Stimulated activated CD4-positive, alpha-beta T cell treated with anti-CD3 and anti-CD28 coated beads, Interleukin-2, amount 100 ng/mL, for 48 hours (primary cell): ENCODE measurements at regions not wholly inside any gene's neighbourhood (a gene's known extent, or its start where the extent isn't known, plus 50 kb on each side); places are given as distances from the start of the nearest gene placed in this dataset.
"Not testable (repeated sequence)": the region's sequence is repeated elsewhere in the genome, so short reads cannot be mapped to it uniquely, and the experiment has no call there.

Experiments used
- DNase-seq, 2 donors: peaks; one replicate each; pipeline ENCODE4 v3.0.0-alpha.2; 2020

DNA sequence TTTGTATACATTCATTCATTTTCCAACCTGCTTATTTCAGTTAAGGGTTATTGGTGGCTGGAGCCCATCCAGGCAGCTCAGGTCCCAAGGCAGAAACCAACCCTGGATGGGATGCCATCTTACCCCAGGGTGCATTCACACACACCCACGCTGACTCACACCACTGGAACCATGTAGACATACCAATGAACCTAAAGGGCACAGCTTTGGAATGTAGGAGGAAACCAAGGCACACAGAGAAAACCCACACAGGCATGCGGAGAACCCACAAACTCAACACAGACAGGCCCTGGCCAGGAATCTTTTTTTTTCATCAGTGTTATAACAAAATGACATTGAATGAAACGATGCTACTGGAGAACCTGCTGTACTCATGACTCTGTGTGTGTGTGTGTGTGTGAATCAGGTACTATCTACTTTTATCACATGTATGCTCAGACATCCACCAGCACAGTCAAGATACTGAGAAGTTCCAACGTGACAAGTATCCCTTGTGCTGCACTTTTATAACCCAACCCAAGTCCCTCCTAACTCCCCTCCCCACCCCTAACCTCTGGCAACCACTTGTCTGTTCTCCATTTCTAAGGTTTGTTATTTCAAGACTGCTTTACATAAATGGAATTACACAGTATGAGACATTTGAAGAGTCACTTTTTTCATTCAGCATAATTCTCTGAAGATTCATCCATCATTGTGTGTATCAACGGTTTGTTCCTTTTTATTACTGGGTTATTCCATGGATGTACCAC lies 286.8 kb upstream of the PLD5 start:
- DNase-seq: no peak

DNA sequence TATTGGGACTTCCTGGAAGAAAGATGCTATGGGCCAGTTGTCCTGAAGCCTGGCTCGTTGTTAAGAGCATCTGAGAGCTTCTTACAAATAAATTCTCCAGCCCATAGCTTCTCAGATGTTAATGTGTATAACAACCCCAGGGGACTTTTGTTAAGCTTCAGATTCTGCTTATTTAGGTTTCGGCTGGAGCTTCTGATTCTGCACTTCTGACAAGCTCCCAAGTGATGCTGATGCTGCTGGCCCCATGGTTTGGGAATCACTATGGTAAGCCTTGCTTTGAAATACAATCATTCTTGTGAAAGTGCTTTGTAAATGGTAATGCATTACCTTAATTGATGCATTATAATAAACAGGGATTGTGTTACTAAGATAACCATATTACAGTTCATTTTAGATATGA lies 281.8 kb upstream of the PLD5 start:
- no peak for DNase-seq

DNA sequence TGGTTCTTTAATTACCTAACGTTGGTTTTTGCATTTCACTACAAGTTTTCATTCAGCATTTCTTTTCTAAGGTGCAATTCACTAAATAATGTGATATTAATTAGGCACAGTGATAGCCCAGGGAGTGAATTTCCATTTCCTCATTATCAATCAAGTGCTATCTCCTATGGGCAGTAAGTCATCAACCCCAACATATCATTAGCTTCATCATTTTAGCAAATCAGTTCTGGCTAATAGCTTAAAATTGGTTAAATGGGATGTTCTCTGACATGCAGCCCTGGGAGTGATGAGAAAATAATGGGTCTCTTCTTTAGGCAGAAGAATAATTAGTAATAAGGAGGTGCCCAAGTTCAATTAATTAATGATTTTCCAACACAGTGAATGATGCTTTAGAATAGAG lies 280.9 kb upstream of the PLD5 start:
- DNase-seq: not testable (repeated sequence)

DNA sequence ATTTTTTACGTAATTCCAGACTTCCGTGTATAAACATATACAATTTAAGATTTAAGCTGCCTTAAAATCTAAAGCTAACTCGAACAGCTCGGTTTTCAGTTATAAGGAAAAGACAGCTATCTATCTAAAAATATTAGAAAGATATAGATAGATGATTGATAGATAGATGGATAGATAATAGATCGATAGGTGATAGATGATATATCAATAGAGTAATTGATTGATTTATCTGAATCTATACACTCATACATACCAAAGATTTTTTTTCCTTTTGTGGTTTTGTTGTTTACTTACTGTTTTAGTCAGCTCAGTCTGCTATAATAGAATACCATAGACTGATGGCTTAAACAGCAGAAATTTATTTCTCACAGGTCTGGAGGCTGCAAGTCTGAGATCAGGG lies 278.5 kb upstream of the PLD5 start:
- DNase-seq: no peak

DNA sequence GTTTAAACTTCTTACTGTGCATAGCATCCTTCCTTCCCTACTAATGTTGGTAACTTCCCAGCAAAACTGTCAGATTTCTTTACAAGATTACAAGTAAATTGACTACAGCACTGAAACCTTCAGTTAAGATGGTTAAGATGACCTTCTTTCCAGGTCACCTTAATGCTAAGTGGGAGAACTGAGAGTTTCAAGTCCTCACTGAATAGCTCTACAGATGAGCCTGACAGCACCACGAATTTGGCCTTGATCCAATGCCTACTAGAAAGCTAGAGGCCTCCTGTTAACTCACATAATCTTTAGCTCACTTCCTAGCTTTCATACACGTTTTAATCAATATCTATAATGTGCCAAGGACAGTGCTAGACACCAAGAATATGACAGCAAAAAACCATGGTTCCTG lies 276.0 kb upstream of the PLD5 start:
- DNase-seq: no peak

DNA sequence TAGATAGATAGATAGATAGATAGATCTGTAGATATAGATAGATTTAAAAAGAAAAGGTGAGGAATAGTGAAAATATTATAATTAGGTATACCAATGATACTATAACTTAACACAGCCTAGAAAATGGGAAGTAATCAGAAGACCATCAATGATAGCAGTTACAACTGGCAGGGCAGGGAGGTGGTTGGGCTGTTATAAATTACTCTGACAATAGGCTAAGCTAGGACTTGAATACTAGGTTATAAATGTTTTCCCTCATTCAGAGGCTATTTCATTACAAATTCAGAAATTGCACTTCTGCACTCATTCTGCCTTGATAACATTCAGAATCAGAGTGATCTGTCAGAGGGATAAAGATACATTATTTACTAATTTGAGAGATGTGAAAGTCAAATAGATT lies 273.4 kb upstream of the PLD5 start:
- no peak for DNase-seq

DNA sequence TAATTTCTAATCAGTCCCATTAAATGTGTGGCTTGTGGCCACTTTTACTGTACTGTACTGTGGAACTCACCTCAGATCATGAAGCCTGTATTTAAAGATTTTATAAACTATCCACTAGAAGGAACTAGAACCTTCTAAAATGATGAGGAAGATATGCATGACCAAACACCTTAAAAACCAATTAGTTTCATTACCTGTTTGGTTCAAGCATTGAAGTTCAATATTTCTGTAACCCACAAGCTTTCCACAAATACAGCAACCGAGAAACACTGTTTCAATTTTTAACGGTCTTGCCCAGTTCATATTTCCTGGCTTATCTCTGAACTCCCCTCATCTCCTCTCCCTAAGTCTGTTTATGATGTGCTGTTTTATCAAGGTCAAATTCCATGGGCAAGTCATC lies 264.3 kb upstream of the PLD5 start:
- no peak for DNase-seq

DNA sequence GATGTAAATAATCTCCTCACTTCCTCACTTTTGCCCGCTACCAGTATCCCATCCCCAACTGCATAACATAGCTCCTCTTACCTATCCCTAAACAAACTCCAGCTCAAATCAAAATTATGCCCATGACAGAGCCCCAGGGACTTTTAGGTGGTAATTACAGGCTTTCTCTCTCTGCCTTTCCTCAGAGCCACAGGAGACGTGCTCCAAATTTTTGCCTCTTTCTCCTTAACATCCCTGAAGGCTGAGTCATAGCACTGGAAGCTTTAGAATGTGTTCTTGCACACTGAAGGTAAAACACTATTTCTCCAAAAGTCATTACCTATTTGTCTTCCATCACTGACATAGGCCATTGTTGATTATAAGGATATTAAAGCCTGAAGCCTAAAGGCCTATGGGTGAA lies 263.5 kb upstream of the PLD5 start:
- no peak for DNase-seq

DNA sequence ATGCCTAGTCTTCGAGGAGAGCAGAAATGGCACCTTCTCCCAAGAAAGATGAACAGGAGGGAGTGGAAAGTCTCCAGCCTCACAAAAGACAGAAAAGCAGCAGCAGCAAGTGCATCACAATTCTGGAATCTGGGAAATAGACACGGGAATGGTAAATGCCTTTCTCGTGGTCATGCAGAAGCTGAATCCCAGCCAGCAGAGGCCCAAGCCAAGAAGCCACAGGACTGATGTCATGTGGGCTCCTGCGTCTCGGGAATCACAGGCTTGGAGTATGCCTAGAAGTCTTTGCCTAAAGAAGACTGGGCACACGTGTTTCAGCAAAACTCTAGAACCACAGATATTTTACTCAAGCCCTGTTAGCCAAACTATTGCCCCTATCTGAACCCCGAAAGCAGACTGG lies 260.3 kb upstream of the PLD5 start:
- DNase-seq: no peak

DNA sequence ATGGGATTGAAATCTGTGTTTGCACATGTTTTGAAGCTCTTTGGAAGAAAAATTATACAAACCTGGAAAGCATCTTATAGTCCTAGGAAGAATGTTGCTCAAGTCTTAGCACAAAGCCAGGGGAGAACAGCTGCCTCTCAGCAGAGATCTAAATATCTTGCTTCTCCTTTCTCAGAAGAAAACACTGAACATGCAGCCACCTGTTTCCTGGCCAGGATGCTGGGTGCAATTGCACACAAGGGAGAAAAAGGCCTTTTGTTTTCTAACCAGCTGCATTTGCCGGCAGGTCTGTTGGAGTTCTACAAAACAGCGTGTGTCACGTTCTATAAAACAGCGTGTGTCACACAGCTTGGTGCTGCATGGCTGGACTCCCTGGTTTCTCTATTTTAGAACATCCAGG lies 259.6 kb upstream of the PLD5 start:
- no peak for DNase-seq

DNA sequence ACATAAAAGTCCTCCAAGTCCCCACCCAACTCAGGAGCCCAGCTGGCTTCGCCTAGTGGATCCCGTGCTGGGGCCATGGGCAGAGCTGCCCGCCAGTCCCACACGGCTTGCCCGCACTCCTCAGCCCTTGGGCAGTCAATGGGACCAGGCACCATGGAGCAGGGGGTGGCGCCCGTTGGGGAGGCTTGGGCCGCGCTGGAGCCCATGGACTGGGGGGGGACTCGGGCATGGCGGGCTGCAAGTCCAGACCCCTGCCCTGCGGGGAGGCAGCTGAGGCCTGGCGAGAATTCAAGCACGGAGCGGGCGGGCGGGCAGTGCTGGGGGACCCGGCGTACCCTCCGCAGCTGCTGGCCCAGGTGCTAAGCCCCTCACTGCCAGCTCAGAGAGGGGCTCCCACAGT lies 249.8 kb upstream of the PLD5 start:
- DNase-seq: no peak

DNA sequence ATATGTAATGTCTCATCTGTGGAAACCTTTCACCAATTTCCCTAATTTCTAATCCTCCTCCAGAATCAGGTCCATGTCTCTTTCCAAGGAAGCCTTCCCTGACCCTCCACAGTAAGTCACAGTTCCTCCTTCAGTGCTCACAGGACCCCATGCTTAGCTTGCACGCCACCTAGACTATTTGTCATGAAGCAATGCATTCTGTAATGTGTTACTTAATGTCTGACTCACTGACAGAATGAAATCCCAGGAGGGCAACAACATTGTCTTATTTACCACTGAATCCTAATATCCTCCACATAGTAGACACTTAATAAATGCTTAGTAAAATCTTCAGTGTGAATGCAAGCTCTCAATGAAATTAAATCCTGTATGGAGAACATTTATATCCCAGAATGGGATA lies 245.9 kb upstream of the PLD5 start:
- no peak for DNase-seq

DNA sequence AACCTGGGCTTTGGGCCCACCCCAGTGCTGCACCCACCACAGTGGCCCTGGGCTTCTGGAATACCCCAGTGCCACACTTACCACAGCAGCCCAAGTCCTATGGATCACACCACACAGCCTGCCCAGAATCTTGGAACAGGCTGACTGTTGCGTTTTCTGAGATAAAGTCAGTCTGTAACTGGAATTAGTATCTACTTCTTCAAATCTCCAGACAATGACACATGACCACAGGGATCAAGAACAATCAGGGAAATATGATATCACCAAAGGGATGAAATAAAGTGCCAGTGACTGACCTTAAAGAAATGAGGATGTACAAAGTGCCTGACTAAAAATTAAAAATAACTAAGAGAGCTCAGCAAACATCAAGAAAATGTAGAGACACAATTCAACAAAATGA lies 239.7 kb upstream of the PLD5 start:
- no peak for DNase-seq

DNA sequence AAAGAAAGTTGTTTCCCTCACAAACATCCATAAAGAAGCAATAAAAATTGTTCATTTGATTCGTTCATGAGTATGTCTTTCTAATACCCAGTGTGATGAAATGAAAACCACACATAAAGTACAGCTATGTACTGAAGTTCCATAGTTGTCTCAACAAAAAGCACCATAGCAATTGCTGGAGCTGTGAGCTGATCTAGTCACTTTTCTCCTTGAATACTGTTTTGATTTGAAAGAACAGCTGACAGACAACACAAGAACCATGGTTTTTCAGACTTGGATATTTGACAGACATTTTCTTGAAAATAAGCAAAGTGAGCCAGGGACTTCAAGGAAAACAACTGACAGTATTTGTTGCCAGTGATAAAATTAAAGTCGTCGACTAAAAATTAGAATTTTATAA lies 237.1 kb upstream of the PLD5 start:
- DNase-seq: no peak

DNA sequence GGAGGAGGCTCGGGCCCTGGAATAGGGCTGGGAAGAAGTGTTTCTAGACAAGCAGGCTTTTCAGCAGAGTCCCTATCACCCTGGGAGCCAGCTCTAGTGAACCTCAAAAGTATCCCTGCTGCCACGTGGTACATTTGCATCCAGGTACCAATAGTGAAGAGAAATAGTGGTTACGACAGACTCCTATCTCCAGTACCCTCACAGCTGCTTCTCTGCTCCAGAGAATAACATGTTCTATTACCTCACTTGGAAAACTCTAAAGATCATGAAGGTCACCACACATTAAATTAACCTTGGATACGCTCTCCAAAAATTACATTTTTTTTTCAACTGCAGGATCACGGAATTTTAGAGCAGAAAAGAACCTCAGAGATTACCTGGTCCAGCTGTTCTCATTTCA lies 230.4 kb upstream of the PLD5 start:
- no peak for DNase-seq

DNA sequence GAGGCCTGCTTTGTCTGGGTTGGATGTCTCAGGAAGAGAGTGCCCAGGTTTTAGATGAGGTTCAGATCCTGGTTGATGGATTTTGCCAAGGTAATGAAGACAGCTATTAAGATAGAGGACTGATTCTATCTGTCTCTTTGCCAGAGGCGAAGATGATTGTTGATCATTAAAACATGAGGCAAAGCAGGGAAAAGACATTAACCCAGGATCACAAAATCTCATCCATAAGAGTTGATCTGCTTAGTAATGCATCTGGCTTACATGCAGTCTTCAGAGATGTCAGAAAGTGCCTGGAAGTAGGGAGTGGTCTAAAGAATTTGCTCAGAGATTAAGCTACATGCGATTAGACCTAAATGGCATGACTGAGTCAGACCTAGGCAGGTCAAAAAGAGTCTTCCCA lies 229.6 kb upstream of the PLD5 start:
- no peak for DNase-seq

DNA sequence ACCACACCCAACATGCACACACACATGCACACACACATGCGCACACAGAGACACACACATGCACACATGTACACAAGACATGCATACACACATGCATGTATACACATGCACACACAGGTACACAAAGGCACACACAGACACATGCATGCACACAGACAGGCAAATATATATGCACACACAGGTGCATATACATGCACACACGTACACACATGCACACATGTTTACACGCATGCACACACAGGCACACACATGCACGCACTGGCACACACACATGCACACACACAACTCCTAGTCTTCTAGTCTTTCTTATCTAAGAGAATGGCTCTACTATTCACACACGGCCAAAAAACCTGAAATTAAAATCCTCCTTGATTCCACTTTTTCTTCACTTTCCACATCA lies 222.7 kb upstream of the PLD5 start:
- no peak for DNase-seq

DNA sequence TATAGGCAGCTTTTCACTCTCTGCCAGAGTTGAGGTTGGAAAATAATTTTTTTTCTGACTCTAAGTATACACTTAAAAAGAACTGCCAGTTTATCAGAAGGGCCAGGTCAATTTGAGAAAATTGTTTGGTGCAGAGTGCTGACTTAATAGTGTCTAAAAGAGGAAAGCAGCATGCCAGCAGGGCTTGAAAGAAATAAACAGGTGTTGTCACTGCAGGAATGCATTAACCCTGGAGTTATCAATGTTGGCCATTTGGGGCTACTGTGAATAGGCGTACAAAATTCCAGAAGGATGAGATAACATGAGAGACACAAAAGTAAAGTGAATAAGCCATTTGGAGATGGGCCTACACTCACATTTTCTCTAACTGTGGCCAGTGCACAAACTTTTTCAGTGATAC lies 220.6 kb upstream of the PLD5 start:
- DNase-seq: no peak

DNA sequence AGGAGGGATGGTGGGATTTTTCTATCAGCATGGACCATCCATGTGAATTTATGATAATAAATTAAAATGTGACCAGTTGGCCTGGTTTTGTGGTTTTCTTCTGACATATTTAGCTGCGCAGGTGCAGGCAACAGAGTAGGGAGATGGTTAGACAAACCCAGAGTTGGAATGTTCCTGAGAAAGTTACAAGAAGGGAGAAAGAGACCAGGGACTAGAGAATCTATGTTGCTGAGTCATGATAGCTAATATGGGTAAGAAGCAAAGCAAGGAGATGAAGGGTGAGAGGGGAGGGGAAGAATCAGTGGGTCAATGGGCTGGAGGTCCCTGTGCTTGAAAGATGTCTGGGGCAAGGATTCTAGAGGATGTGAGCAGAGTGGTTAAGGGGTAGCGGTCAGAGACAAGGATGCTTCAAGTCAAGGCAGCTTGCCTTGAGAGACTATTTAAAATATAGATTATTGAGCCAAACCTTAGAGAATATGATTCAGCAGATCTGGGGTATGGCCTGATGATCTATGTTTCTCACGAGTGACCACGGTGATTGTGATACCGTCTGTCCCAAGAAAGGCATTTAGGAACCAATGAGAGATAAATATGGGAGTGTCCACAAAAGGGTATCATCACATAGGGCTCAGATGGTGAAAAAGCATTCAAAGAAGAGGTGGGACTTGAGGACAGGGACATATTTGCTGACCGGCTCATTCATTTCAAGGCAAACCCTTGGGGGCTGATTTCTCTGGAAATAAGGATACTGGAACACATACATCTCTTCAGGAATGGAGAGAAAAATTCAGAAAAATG lies 219.7 kb upstream of the PLD5 start:
- no peak for DNase-seq

DNA sequence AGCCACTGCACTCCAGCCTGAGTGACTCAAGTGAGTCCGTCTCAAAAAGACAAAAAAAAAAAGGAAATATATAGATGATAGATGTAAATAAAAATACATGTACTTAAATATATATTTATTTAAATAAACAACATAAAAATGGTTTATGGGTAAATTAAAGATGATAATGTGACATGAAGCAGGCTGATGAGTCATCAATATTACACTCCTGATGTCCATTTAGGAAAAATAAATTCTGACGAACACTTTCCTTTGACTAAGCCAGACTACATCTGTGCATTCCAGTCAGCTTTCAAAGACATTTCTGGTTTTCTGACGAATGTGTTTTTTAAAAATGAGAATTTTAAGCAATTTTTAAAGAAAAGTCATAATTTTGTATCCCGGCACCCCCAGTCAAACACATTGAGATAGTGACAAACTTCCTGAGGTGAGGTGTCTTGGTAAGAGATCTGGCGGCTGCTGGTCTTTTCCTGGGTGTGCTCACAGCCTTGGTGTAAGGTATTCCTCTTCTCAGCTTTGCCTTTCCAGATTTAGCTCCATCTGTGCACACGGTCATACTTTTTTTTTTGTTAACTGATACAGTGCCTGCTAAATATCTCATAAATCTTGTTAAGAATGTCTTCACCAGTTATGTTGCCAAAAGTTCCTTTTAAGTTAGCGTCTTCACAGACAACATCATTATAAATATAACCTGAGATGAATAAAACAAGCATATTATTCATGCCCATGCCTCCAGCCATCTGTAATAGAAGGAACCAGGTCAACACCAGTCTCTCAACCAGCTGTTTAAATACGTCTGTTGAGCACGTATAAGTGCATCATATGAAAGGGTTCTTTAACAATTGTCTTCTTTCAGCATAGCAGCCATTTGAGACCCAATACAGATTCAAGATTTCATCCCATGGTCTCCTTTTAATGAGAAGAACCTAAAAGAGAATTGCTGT lies 214.5 kb upstream of the PLD5 start:
- DNase-seq: no peak

DNA sequence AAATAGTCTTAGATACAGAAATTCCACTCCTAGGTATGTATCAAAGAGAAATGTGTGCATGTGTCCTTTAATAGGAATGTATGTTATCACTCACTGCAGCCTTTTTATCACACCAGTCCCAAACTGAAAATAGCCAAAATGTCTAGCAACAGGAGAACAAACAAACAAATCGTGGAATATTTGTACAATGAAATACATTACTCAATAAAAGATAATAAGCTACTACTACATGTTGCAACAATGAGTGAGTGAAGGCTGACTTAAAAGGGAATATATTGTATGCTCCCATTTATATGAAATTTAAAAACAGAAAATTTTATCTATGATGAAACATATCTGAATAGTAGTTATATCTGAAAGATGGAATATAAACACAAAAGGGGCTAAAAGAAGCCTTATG lies 212.1 kb upstream of the PLD5 start:
- DNase-seq: no peak

DNA sequence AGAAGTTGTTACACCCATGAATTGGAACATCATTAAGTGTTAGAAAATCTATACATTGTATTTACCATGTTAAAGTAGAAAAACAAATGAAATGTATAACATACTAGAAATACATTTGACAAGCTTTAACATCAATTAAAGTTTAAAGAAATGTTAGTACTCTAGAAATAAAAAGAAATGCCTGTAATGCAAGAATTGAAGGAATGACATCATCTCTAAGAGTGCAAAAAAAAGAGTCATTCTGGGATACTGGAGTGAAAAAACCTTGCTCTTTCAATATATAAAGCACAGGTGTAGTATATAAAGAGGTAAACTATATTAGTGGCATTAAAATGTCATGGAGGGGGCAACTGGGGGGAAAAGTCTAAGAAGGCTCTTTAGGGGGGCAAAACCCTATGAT lies 210.8 kb upstream of the PLD5 start:
- no peak for DNase-seq

DNA sequence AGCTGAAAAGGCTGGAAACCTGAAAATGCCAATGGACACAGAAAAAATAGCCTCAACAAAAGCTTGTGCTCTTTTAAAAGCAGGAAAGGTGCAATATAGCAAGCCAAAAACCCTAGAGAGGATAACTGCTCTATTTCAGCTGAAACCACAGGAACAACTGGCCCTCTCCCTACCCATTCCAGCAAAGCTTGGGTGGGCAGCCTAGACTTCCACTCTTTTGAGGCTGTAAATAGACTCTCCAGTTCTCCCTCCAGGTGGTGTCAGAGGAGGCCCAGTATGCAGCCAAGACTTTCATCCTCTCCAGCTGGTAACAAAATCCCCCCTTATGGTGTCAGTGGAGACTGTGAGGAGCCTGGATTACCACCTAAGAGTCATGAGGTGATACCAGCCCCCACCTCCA lies 206.9 kb upstream of the PLD5 start:
- no peak for DNase-seq

DNA sequence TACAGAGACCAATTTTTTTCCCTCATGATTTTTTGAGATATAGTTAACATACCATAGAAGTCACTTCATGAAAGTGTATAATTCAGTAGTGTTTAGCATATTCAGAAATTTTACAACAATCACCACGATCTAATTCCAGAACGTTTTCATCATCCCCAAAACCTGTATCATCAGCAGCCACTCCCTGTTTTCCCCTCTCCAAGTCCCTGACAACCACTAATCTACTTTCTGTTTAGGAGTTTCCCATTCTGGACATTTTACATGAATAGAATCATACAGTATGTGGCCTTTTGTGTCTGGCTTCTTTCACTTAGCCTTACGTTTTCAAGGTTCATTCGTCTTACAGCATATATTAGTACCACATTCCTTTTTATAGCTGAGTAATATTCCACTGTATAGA lies 204.2 kb upstream of the PLD5 start:
- DNase-seq: no peak
